GM18858 (cell line): ENCODE measurements at regions not wholly inside any gene's neighbourhood (a gene's known extent, or its start where the extent isn't known, plus 50 kb on each side); places are given as distances from the start of the nearest gene placed in this dataset.

Source experiments
- ATAC-seq: cut with Tn5 transposase; IDR thresholded peaks from one replicate; pipeline ENCODE4 v1.9.1; 2021; ENCODE audit not compliant: unreplicated experiment

DNA sequence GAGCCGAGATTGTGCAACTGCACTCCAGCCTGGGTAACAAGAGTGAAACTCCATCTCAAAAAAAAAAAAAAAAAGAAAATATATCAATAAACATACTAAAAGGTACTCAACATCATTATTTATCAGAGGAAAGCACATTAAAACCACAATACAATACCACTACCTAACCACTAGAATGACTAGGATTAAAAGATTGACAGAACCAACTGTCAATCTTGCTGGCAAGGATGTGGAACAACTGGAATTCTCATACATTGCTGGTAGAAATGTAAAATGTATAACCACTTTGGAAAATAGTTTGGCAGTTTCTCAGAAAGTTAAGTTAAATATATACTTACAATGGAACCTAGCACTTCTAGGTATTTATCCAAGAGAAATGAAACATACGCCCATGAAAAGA, 88.6 kb downstream of the B3GNT2 start:
- ATAC-seq = no peak

- no peak for ATAC-seq
Observed at GRCh38 chr2:62283147-62283546, 87.2 kb downstream of the B3GNT2 start.

- no peak for ATAC-seq
Observed at GRCh38 chr2:62281663-62282062, 85.7 kb downstream of the B3GNT2 start.

GRCh38 chr2:62277688-62278087, 81.8 kb downstream of the B3GNT2 start:
- ATAC-seq = no peak
